Muscle layer of colon (tissue), 2 donors: ENCODE measurements at regions not wholly inside any gene's neighbourhood (a gene's known extent, or its start where the extent isn't known, plus 50 kb on each side); places are given as distances from the start of the nearest gene placed in this dataset.

Experiments used
- H3K27ac ChIP-seq: one replicate; pipeline ENCODE4 v1.7.0; 2013; ENCODE audit warnings: low read depth, mild to moderate bottlenecking, low read length, moderate library complexity
- H3K27me3 ChIP-seq, 2 donors: one replicate each; pipeline ENCODE4 v1.7.0; 2013; ENCODE audit warnings: low read length in 2 of 2, mild to moderate bottlenecking in 2 of 2; ENCODE audit not compliant: insufficient read depth in 2 of 2, control insufficient read depth in 1 of 2
- H3K36me3 ChIP-seq: one replicate; pipeline ENCODE4 v1.7.0; 2013; ENCODE audit warnings: mild to moderate bottlenecking, low read length; ENCODE audit not compliant: insufficient read depth
- H3K4me1 ChIP-seq: one replicate; pipeline ENCODE4 v1.7.0; 2013; ENCODE audit warnings: mild to moderate bottlenecking, low read length; ENCODE audit not compliant: insufficient read depth
- H3K4me3 ChIP-seq, 2 donors: one replicate each; pipeline ENCODE4 v1.7.0; 2013; ENCODE audit warnings: low read length in 2 of 2, low read depth in 1 of 2, mild to moderate bottlenecking in 1 of 2, moderate library complexity in 1 of 2
- H3K9ac ChIP-seq: one replicate; pipeline ENCODE4 v1.7.0; 2013; ENCODE audit warnings: low read length
- H3K9me3 ChIP-seq: one replicate; pipeline ENCODE4 v1.7.0; 2013; ENCODE audit warnings: mild to moderate bottlenecking, low read length
- donor health status: abdominal sarcoma.
- donor health status: Adenocarcinoma of cecum.

- no peaks in the 10 kb centered on the region for H3K27me3 ChIP-seq
- H3K9me3 ChIP-seq, result no peaks in the 10 kb centered on the region
- no peaks in the 10 kb centered on the region for H3K4me1 ChIP-seq
- H3K9ac ChIP-seq, result no peak overlapping the region
- H3K4me3 ChIP-seq, result no peak overlapping the region
- H3K27ac ChIP-seq, result no peak overlapping the region
- no peaks in the 10 kb centered on the region for H3K36me3 ChIP-seq
Observed at GRCh38 chr5:159657771-159658170, 258.5 kb upstream of the ADRA1B start.

- Histone ChIP-seq H3K27me3 (no peaks in the 10 kb centered on the region), H3K9me3 (no peaks in the 10 kb centered on the region), H3K27ac (no peak overlapping the region), H3K9ac (no peak overlapping the region), H3K4me3 (no peak overlapping the region), H3K36me3 (no peaks in the 10 kb centered on the region), H3K4me1 (no peaks in the 10 kb centered on the region)
Observed at GRCh38 chr5:159658266-159658925, 257.9 kb upstream of the ADRA1B start.

GRCh38 chr5:159660401-159660800, 255.9 kb upstream of the ADRA1B start:
- Histone ChIP-seq H3K27me3 (no peaks in the 10 kb centered on the region), H3K9ac (no peak overlapping the region), H3K36me3 (no peaks in the 10 kb centered on the region), H3K4me1 (no peaks in the 10 kb centered on the region), H3K9me3 (no peaks in the 10 kb centered on the region), H3K4me3 (no peak overlapping the region), H3K27ac (no peak overlapping the region)

- Histone ChIP-seq H3K27me3 (no peaks in the 10 kb centered on the region), H3K27ac (no peak overlapping the region), H3K4me1 (no peaks in the 10 kb centered on the region), H3K9ac (no peak overlapping the region), H3K9me3 (no peaks in the 10 kb centered on the region), H3K36me3 (no peaks in the 10 kb centered on the region), H3K4me3 (no peak overlapping the region)
Observed at GRCh38 chr5:159663986-159664385, 252.3 kb upstream of the ADRA1B start.

DNA sequence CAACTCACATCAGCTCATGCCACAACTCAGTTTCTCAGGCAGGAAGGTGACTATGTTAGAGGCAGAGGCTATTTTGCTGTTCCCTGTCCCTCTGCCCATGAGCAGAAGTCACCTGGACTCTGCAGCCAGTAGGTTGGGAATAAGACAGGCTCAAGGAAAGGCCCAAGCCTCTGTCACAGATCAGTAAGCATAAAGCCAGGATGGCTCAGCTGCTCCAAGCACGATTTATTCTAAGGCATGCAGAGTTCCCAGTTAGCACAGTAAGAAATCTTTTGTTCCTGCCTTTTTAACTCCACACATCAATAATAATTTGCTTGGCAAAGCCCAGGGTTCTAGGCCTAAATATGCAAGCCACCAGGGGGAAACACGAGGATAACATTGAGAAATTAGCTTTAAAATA, 249.0 kb upstream of the ADRA1B start:
- no peaks in the 10 kb centered on the region for H3K27me3 ChIP-seq
- no peak overlapping the region for H3K27ac ChIP-seq
- H3K4me1 ChIP-seq, result no peaks in the 10 kb centered on the region
- no peak overlapping the region for H3K4me3 ChIP-seq
- no peak overlapping the region for H3K9ac ChIP-seq
- H3K36me3 ChIP-seq, result no peaks in the 10 kb centered on the region
- no peaks in the 10 kb centered on the region for H3K9me3 ChIP-seq

- no peak overlapping the region for H3K4me3 ChIP-seq
- no peaks in the 10 kb centered on the region for H3K4me1 ChIP-seq
- H3K27ac ChIP-seq, result no peak overlapping the region
- H3K9me3 ChIP-seq, result no peaks in the 10 kb centered on the region
- no peaks in the 10 kb centered on the region for H3K36me3 ChIP-seq
- H3K9ac ChIP-seq, result no peak overlapping the region
- H3K27me3 ChIP-seq, result no peaks in the 10 kb centered on the region
Observed at GRCh38 chr5:159668556-159668955, 247.7 kb upstream of the ADRA1B start.

GRCh38 chr5:159669559-159669958, 246.7 kb upstream of the ADRA1B start:
- no peak overlapping the region for H3K27ac ChIP-seq
- no peak overlapping the region for H3K4me3 ChIP-seq
- H3K9me3 ChIP-seq, result no peaks in the 10 kb centered on the region
- H3K9ac ChIP-seq, result no peak overlapping the region
- no peaks in the 10 kb centered on the region for H3K36me3 ChIP-seq
- no peaks in the 10 kb centered on the region for H3K27me3 ChIP-seq
- H3K4me1 ChIP-seq, result no peaks in the 10 kb centered on the region

DNA sequence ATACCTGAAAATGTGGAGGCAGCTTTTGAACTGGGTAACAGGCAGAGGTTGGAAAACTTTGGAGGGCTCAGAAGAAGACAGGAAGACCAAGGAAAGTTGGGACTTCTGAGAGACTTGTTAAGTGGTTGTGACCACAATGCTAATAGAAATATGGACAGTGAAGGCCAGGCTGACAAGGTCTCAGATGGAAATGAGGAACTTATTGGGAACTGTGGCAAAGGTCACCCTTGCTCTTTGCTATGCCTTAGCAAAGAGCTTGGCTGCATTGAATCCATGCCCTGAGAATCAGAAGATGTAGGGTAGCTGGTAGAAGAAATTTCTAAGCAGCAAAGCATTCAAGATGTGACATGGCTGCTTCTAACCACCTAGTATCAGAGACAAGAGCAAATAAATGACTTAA, 244.4 kb upstream of the ADRA1B start:
- H3K9ac ChIP-seq, result no peak overlapping the region
- H3K36me3 ChIP-seq, result no peaks in the 10 kb centered on the region
- no peaks in the 10 kb centered on the region for H3K4me1 ChIP-seq
- H3K4me3 ChIP-seq, result no peak overlapping the region
- no peaks in the 10 kb centered on the region for H3K27me3 ChIP-seq
- H3K27ac ChIP-seq, result no peak overlapping the region
- no peaks in the 10 kb centered on the region for H3K9me3 ChIP-seq

DNA sequence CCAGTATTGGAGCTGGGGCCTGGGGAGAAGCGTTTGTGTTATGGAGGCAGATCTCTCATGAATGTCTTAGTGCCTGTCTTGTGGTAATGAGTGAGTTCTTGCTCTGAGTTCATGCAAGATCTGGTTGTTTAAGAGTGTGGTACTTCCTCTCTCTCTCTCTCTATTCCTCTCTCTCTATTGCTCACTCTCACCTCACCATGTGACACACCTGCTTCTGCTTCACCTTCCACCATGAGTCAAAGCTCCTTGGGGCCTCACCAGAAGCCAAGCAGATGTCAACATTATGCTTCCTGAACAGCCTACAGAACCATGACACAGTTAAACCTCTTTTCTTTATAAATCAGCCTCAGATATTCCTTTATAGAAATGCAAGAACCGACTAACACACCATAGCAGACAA, 242.7 kb upstream of the ADRA1B start:
- no peak overlapping the region for H3K9ac ChIP-seq
- H3K4me1 ChIP-seq, result no peaks in the 10 kb centered on the region
- H3K9me3 ChIP-seq, result no peaks in the 10 kb centered on the region
- H3K4me3 ChIP-seq, result no peak overlapping the region
- H3K36me3 ChIP-seq, result no peaks in the 10 kb centered on the region
- no peaks in the 10 kb centered on the region for H3K27me3 ChIP-seq
- no peak overlapping the region for H3K27ac ChIP-seq

GRCh38 chr5:159678657-159679392, 237.5 kb upstream of the ADRA1B start:
- Histone ChIP-seq H3K9me3 (no peaks in the 10 kb centered on the region), H3K4me1 (no peaks in the 10 kb centered on the region), H3K27me3 (no peaks in the 10 kb centered on the region), H3K4me3 (no peak overlapping the region), H3K36me3 (no peaks in the 10 kb centered on the region), H3K9ac (no peak overlapping the region), H3K27ac (no peak overlapping the region)

- no peaks in the 10 kb centered on the region for H3K27me3 ChIP-seq
- H3K4me1 ChIP-seq, result no peaks in the 10 kb centered on the region
- no peak overlapping the region for H3K27ac ChIP-seq
- no peaks in the 10 kb centered on the region for H3K9me3 ChIP-seq
- no peak overlapping the region for H3K4me3 ChIP-seq
- no peaks in the 10 kb centered on the region for H3K36me3 ChIP-seq
- no peak overlapping the region for H3K9ac ChIP-seq
Observed at GRCh38 chr5:159680095-159680494, 236.2 kb upstream of the ADRA1B start.

DNA sequence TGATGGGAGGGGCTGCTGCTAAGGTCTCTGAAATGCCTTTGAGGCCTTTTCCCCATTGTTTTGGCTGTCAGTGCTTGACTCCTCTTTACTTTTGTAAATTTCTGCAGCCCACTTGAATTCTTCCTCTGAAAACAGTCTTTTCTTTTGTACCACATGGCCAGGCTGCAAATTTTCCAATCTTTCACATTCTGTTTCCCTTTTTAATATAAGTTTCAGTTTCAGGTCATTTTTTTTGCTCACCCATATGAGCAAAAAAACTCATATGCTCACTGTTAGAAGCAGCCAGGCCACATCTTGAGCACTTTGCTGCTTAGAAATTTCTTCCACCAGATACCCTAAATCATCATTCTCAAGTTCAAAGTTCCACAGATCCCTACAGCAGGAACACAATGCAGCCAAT, 234.6 kb upstream of the ADRA1B start:
- H3K27ac ChIP-seq, result no peak overlapping the region
- H3K9me3 ChIP-seq, result no peaks in the 10 kb centered on the region
- H3K4me1 ChIP-seq, result no peaks in the 10 kb centered on the region
- H3K4me3 ChIP-seq, result no peak overlapping the region
- H3K27me3 ChIP-seq, result no peaks in the 10 kb centered on the region
- no peak overlapping the region for H3K9ac ChIP-seq
- no peaks in the 10 kb centered on the region for H3K36me3 ChIP-seq
